ENCODE measurements at regions not wholly inside any gene's neighbourhood (a gene's known extent, or its start where the extent isn't known, plus 50 kb on each side); places are given as distances from the start of the nearest gene placed in this dataset.

- Histone ChIP-seq H3K4me1 (peaks cover 55% of the 10 kb centered on the region), H3K9me3 (no peaks in the 10 kb centered on the region), H3K36me3 (no peaks in the 10 kb centered on the region), H3K4me3 (no peak overlapping the region), H3K27me3 (no peaks in the 10 kb centered on the region), H3K27ac (peak overlapping the region; percentile 64)
- DNase-seq (ENCODE audit: extremely low spot score in 2 of 2), result no peak
- intact Hi-C loops (cut with DNase I), result no loop called here
- TF ChIP-seq POLR2A (IDR thresholded peaks at IDR 0.05) (no peak), CTCF (IDR thresholded peaks at IDR 0.05) (no peak), POLR2AphosphoS5 (IDR thresholded peaks at IDR 0.05; ENCODE audit: insufficient read depth in 1 of 2, low read depth in 1 of 2) (no peak)
These were observed 69.2 kb downstream of the SLC25A47 start for GRCh38 chr14:100392356-100392755.

- H3K4me3 ChIP-seq, result no peak overlapping the region
- no peaks in the 10 kb centered on the region for H3K27me3 ChIP-seq
- H3K36me3 ChIP-seq, result no peaks in the 10 kb centered on the region
- peaks cover 58% of the 10 kb centered on the region for H3K4me1 ChIP-seq
- intact Hi-C loops (cut with DNase I), result no loop called here
- no peak for DNase-seq (ENCODE audit: extremely low spot score in 2 of 2)
- TF ChIP-seq POLR2AphosphoS5 (IDR thresholded peaks at IDR 0.05; ENCODE audit: insufficient read depth in 1 of 2, low read depth in 1 of 2) (no peak), CTCF (IDR thresholded peaks at IDR 0.05) (no peak), POLR2A (IDR thresholded peaks at IDR 0.05) (no peak)
- no peak overlapping the region for H3K27ac ChIP-seq
- no peaks in the 10 kb centered on the region for H3K9me3 ChIP-seq
These were observed 70.2 kb downstream of the SLC25A47 start for GRCh38 chr14:100393362-100393761.

- Histone ChIP-seq H3K27ac (no peak overlapping the region), H3K4me3 (no peak overlapping the region), H3K36me3 (no peaks in the 10 kb centered on the region), H3K4me1 (peaks cover 51% of the 10 kb centered on the region), H3K9me3 (no peaks in the 10 kb centered on the region), H3K27me3 (no peaks in the 10 kb centered on the region)
- intact Hi-C loops (cut with DNase I), result no loop called here
- TF ChIP-seq CTCF (IDR thresholded peaks at IDR 0.05), result no peak
- no peak for TF ChIP-seq POLR2A (IDR thresholded peaks at IDR 0.05)
- no peak for TF ChIP-seq POLR2AphosphoS5 (IDR thresholded peaks at IDR 0.05; ENCODE audit: insufficient read depth in 1 of 2, low read depth in 1 of 2)
- no peak for DNase-seq (ENCODE audit: extremely low spot score in 2 of 2)
These were observed 71.0 kb downstream of the SLC25A47 start for GRCh38 chr14:100393906-100394732.

GRCh38 chr14:100394886-100395672 is 71.9 kb downstream of the SLC25A47 start:
- no peaks in the 10 kb centered on the region for H3K36me3 ChIP-seq
- intact Hi-C loops (cut with DNase I), result no loop called here
- DNase-seq (ENCODE audit: extremely low spot score in 2 of 2), result no peak
- TF ChIP-seq CTCF (IDR thresholded peaks at IDR 0.05), result no peak
- no peak for TF ChIP-seq POLR2AphosphoS5 (IDR thresholded peaks at IDR 0.05; ENCODE audit: insufficient read depth in 1 of 2, low read depth in 1 of 2)
- no peak for TF ChIP-seq POLR2A (IDR thresholded peaks at IDR 0.05)
- H3K4me3 ChIP-seq, result no peak overlapping the region
- H3K9me3 ChIP-seq, result no peaks in the 10 kb centered on the region
- H3K27ac ChIP-seq, result no peak overlapping the region
- H3K4me1 ChIP-seq, result peaks cover 42% of the 10 kb centered on the region
- no peaks in the 10 kb centered on the region for H3K27me3 ChIP-seq
